ENCODE measurements at regions not wholly inside any gene's neighbourhood (a gene's known extent, or its start where the extent isn't known, plus 50 kb on each side); places are given as distances from the start of the nearest gene placed in this dataset.
"Not testable (repeated sequence)": the region's sequence is repeated elsewhere in the genome, so short reads cannot be mapped to it uniquely, and the experiment has no call there.

GRCh38 chr9:62815436-62815835, 1625.6 kb downstream of the SPATA31A7 start:
- in situ Hi-C loops (cut with HindIII; ENCODE audit: low pct_ligation_motif_present, low sequenced_read_pairs); H3K4me3 ChIP-seq (ENCODE audit: low read depth, low read length); H3K36me3 ChIP-seq (replicated peaks); H3K27ac ChIP-seq; H3K27me3 ChIP-seq (replicated peaks); DNase-seq: not testable (repeated sequence)

DNA sequence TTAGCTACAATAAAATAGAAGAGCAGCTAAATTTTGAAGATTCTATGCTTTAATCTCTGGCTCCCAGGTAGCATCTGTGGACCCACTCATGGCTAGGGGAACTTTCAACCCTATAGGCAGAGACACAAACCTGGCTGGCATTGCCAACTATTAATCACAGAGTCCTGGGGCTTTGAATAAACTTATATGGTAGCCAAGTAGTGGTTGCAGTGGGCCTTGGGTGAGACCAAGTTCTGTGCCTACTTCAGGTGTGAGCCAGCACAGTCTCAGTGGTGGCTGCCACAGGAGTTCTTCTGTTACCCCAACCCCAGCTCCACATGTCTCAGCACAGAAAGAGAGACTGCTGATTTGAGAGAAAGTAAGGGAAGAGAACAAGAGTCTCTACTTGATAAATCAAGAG, 1626.5 kb downstream of the SPATA31A7 start:
- H3K4me3 ChIP-seq (ENCODE audit: low read depth, low read length); H3K36me3 ChIP-seq (replicated peaks); H3K27me3 ChIP-seq (replicated peaks); in situ Hi-C loops (cut with HindIII; ENCODE audit: low pct_ligation_motif_present, low sequenced_read_pairs); DNase-seq; H3K27ac ChIP-seq: not testable (repeated sequence)

DNA sequence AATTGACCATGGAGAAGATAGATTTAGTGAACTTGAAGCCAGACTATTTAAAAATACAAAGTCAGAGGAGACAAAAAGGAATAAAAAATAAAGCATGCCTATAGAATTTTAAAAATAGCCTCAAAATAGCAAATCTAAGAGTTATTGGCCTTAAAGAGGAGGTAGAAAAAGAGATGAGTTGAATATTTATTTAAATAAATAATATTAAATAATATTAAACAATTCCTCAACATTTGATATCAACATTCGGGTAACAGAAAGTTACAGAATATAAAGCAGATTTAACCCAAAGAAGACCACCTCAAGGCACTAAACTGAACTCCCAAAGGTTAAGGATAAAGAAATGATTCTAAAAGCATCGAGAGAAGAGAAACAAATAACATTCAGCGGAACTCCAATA, 1627.4 kb downstream of the SPATA31A7 start:
- H3K36me3 ChIP-seq (replicated peaks); H3K4me3 ChIP-seq (ENCODE audit: low read depth, low read length); H3K27ac ChIP-seq; in situ Hi-C loops (cut with HindIII; ENCODE audit: low pct_ligation_motif_present, low sequenced_read_pairs); H3K27me3 ChIP-seq (replicated peaks); DNase-seq: not testable (repeated sequence)

DNA sequence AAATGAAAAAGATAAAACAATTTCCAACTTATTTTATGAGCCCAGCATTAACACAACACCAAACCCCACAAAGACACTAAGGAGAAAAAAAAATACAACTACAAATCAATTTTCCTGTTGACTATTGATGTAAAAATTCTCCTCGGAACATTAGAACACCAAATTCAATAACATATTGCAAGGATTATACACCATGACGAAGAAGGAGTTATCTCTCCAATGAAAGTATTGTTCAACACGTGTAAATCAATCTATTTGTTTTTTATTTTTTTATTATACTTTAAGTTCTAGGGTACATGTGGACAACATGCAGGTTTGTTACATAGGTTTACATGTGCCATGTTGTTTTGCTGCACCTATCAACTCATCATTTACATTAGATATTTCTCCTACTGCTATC, 1632.3 kb downstream of the SPATA31A7 start:
- H3K27ac ChIP-seq; H3K36me3 ChIP-seq (replicated peaks); in situ Hi-C loops (cut with HindIII; ENCODE audit: low pct_ligation_motif_present, low sequenced_read_pairs); H3K27me3 ChIP-seq (replicated peaks); DNase-seq; H3K4me3 ChIP-seq (ENCODE audit: low read depth, low read length): not testable (repeated sequence)

DNA sequence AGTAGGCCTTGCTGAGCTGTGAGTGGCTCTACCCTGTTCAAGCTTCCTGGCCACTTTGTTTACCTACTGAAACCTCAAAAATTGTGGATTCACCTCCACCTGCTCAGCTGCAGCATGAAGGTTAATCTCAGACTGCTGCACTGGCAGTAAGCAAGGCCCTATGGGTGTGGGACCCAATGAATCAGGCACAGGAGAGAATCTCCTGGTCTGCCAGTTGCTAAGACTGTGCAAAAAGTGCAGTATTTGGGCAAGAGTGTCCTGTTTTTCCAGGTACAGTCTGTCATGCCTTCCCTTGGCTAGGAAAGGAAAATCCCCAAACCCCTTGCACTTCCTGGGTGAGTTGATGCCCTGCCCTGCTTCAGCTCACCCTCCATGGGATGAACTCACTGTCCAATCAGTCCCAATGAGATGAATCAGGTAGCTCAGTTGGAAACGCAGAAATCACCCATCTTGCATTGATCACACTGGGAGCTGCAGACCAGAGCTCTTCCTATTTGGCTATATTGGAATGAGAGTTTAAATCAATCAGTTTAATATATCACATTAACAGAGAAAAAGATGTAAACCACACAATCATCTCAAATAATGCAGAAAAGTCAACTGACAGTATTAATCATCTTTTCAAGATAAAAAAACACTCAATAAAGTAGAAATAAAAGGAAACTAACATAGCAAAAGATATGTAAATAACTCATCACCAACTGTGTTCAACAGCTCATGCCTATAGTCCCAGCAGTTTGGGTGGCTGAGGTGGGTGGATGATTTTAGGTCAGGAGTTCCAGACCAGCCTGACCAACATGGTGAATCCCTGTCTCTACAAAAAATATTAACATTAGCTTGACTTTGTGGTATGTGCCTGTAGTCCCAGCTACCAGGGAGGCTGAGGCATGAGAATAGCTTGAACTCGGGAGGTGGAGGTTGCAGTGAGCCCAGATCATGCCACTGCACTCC, 1638.4 kb downstream of the SPATA31A7 start:
- H3K36me3 ChIP-seq (replicated peaks); H3K27ac ChIP-seq; H3K4me3 ChIP-seq (ENCODE audit: low read depth, low read length); H3K27me3 ChIP-seq (replicated peaks); in situ Hi-C loops (cut with HindIII; ENCODE audit: low pct_ligation_motif_present, low sequenced_read_pairs); DNase-seq: not testable (repeated sequence)

- H3K27me3 ChIP-seq (replicated peaks); H3K4me3 ChIP-seq (ENCODE audit: low read depth, low read length); DNase-seq; in situ Hi-C loops (cut with HindIII; ENCODE audit: low pct_ligation_motif_present, low sequenced_read_pairs); H3K27ac ChIP-seq; H3K36me3 ChIP-seq (replicated peaks): not testable (repeated sequence)
Observed at GRCh38 chr9:62830829-62831459, 1641.1 kb downstream of the SPATA31A7 start.

DNA sequence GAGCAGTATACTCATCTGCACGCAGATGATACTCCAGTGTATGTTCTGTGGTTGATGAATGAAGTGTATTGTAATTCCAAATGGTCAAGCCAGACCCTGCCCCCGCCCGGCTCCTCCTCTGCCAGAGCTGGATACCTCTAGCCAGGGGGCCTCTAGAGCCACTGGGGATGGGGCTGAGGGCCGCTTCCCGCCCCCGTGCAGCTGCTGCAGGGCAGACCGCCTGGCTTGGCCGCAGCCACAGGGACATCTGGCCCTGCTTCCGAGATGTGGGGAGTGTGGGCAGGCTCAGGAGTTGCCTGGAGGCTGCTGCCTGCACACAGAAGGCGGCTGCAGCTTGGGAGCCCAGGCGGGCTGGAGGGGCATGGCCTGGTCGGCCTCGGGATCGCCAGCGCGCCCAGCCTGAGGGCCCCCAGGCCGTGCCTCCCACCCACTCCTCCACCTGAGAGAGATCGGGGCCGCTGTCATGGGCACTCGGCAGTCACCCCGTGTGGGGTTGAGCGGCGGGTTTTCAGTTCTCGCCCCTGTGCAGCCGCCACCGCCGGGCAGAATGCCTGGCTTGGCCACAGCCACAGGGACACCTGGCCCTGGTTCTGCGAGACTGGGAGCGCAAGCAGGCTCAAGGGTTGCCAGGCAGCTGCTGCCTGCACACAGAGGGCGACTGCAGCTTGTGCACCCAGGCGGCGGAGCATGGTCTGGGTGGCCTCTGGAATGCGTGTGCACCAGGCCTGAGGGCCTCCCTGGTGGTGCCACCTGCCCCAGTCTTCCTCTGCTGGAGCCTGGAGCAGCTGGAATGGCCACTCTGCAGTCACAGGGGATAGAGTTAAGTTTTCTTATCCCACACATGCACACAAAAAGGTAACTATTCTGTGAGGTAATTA, 1643.7 kb downstream of the SPATA31A7 start:
- DNase-seq; H3K27ac ChIP-seq; H3K4me3 ChIP-seq (ENCODE audit: low read depth, low read length); H3K27me3 ChIP-seq (replicated peaks); in situ Hi-C loops (cut with HindIII; ENCODE audit: low pct_ligation_motif_present, low sequenced_read_pairs); H3K36me3 ChIP-seq (replicated peaks): not testable (repeated sequence)

DNA sequence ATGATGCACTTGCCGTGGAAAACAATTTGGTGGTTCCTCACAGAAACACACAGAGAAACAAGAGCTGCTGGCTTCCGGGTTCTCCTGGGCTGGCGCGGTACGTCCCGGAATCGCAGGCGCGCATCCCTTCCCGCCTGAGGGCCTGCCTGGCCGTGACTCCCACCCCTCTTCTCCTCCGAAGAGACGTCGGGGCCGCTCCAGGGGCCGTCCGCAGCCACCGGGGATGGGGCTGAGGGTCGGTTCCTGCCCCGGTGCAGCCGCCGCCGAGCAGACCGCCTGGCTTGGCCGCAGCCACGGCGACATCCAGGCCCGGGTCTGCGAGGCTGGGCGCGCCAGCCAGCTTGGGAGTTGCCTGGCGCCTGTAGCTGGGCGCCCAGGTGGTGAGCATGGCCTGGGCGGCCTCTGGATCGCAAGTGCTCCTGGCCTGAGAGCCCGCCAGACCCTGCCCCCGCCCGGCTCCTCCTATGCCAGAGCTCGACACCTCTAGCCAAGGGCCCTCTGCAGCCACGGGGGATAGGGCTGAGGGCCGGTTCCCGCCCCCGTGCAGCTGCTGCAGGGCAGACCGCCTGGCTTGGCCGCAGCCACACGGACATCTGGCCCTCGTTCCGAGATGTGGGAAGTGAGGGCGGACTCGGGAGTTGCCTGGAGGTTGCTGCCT, 1647.5 kb downstream of the SPATA31A7 start:
- H3K27ac ChIP-seq; H3K36me3 ChIP-seq (replicated peaks); DNase-seq; in situ Hi-C loops (cut with HindIII; ENCODE audit: low pct_ligation_motif_present, low sequenced_read_pairs); H3K27me3 ChIP-seq (replicated peaks): not testable (repeated sequence)
- H3K4me3 ChIP-seq (ENCODE audit: low read depth, low read length): peak overlapping the region; percentile 30

DNA sequence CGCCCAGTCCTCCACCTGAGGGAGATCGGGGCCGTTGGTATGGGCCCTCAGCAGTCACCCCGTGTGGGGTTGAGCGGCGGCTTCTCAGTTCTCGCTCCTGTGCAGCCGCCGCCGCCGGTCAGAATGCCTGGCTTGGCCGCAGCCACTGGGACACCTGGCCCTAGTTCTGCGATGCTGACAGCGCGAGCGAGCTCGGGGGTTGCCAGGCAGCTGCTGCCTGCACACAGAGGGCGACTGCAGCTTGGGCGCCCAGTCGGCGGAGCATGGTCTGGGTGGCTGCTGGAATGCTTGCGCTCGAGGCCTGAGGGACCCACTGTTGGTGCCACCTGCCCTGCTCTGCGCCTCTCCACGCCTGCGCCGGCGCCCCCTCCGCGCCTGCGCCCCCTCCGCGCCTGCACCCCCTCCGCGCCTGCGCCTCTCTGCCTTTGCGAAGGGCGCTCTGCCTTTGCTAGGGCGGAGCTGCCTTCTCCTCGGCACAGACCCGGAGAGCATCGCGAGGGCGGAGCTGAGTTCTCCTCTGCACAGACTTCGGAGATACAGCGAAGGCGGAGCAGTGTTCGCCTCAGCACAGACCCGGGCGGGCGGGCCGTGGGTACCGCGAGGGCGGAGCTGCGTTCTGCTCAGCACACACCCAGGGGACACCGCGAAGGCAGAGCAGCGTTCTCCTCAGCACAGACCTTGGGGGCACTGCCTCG, 1648.3 kb downstream of the SPATA31A7 start:
- in situ Hi-C loops (cut with HindIII; ENCODE audit: low pct_ligation_motif_present, low sequenced_read_pairs); H3K27ac ChIP-seq; H3K27me3 ChIP-seq (replicated peaks); H3K36me3 ChIP-seq (replicated peaks): not testable (repeated sequence)
- DNase-seq: peak; percentile 81
- H3K4me3 ChIP-seq (ENCODE audit: low read depth, low read length): peak overlapping the region; percentile 57

DNA sequence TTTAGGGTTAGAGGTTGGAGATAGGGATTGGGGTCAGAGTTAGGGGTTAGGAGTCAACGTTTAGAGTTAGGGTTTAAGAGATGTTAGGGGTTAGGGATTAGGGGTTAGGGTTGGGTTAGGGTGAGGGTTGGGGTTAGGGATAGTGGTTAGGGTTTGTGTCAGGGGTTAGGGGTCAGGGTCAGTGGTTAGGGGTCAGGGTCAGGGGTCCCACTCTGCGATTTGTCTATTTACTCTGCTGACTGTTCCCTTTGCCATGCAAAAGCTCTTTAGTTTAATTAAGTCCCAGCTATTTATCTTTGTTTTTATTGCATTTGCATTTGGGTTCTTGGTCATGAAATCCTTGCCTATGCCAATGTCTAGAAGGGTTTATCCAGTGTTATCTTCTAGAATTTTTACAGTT, 1649.3 kb downstream of the SPATA31A7 start:
- in situ Hi-C loops (cut with HindIII; ENCODE audit: low pct_ligation_motif_present, low sequenced_read_pairs); H3K27me3 ChIP-seq (replicated peaks): not testable (repeated sequence)

GRCh38 chr9:62843145-62843544, 1653.3 kb downstream of the SPATA31A7 start:
- H3K36me3 ChIP-seq (replicated peaks); H3K4me3 ChIP-seq (ENCODE audit: low read depth, low read length); H3K27me3 ChIP-seq (replicated peaks); DNase-seq; H3K27ac ChIP-seq; in situ Hi-C loops (cut with HindIII; ENCODE audit: low pct_ligation_motif_present, low sequenced_read_pairs): not testable (repeated sequence)

More for the DNA sequence above, 1649.3 kb downstream of the SPATA31A7 start:
- not testable (repeated sequence) for H3K4me3 ChIP-seq (ENCODE audit: low read depth, low read length); DNase-seq; H3K27ac ChIP-seq; H3K36me3 ChIP-seq (replicated peaks)

DNA sequence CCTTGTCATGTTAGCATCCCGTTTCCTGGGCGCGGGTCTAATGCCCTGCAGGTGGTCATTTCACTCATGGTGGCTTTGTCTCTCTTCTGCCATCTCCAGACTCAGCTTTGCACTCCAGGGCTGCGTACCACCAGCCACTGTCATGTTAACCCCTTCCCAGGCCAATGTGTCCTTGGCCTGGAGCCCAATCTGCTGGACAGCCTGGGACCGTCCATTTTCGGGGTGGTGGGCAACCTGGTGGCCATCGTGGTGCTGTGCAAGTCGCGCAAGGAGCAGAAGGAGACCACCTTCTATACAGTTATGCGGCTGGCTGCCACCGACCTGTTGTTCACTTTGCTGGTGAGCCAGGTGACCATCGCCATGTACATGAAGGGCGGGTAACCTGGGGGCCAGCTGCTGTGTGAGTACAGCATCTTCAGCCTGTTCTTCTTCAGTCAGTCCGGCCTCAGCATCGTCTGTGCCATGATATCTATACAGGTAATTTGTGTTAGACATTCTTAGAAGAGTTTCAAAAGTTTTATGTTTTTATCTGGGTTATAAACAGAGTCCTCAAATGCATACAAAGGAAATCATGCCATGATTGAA, 1654.0 kb downstream of the SPATA31A7 start:
- in situ Hi-C loops (cut with HindIII; ENCODE audit: low pct_ligation_motif_present, low sequenced_read_pairs); H3K27me3 ChIP-seq (replicated peaks); H3K36me3 ChIP-seq (replicated peaks); H3K27ac ChIP-seq; DNase-seq; H3K4me3 ChIP-seq (ENCODE audit: low read depth, low read length): not testable (repeated sequence)

- H3K36me3 ChIP-seq (replicated peaks); in situ Hi-C loops (cut with HindIII; ENCODE audit: low pct_ligation_motif_present, low sequenced_read_pairs); H3K27ac ChIP-seq; H3K27me3 ChIP-seq (replicated peaks); DNase-seq; H3K4me3 ChIP-seq (ENCODE audit: low read depth, low read length): not testable (repeated sequence)
Observed at GRCh38 chr9:62844681-62845185, 1654.9 kb downstream of the SPATA31A7 start.

All from brain microvascular endothelial cell (primary cell).